PC-9 (cell line): ENCODE measurements at regions not wholly inside any gene's neighbourhood (a gene's known extent, or its start where the extent isn't known, plus 50 kb on each side); places are given as distances from the start of the nearest gene placed in this dataset.

ENCODE experiments used
- BruUV-seq: library from RNA; stranded (reverse); fragments of 400-500 nt; replicated peaks from 2 replicates; lab custom pipeline; 2021; lab: Mats Ljungman, UMichigan
- CTCF ChIA-PET: fragments of 300-600 bp; sonication (Branson Sonifier 250); formaldehyde crosslinking; loops from one replicate; lab custom pipeline; 2022; ENCODE audit warnings: antibody characterized with exemption; lab: Charles Lee
- POLR2A ChIA-PET: fragments of 300-600 bp; sonication (Branson Sonifier 250); formaldehyde crosslinking; loops from one replicate; lab custom pipeline; 2022; ENCODE audit warnings: antibody characterized with exemption; ENCODE audit not compliant: unreplicated experiment; lab: Charles Lee
- DNase-seq, 2 experiments: peaks; one replicate each; pipeline versions ENCODE4 v3.0.0 to v3.0.0-alpha.2; 2015 to 2022; ENCODE audit warnings: mixed read lengths in 1 of 2
- H2AFZ ChIP-seq: fragments of 200-600 bp; sonication (generic); 2 replicates; pipeline ENCODE4 v1.8.1; 2017; ENCODE audit warnings: antibody characterized with exemption
- H3F3A ChIP-seq: fragments of 200-600 bp; sonication (generic); 2 replicates; pipeline ENCODE4 v1.8.1; 2017; ENCODE audit warnings: antibody characterized with exemption, mild to moderate bottlenecking, low read depth; ENCODE audit not compliant: insufficient read depth
- H3K27ac ChIP-seq: fragments of 200-600 bp; sonication (generic); 2 replicates; pipeline ENCODE4 v1.6.1; 2016; ENCODE audit warnings: mixed run types
- H3K27me3 ChIP-seq: fragments of 200-600 bp; sonication (generic); 2 replicates; pipeline ENCODE4 v1.6.1; 2016; ENCODE audit warnings: low read depth, mixed run types; ENCODE audit not compliant: insufficient read depth
- H3K36me3 ChIP-seq: fragments of 200-600 bp; sonication (generic); 2 replicates; pipeline ENCODE4 v1.6.1; 2016; ENCODE audit warnings: low read depth, mixed run types
- H3K4me1 ChIP-seq: fragments of 200-600 bp; sonication (generic); replicated peaks from 2 replicates; pipeline ENCODE4 v1.6.1; 2016; ENCODE audit warnings: mixed run types; ENCODE audit not compliant: insufficient read depth
- H3K4me2 ChIP-seq: fragments of 200-600 bp; sonication (generic); 2 replicates; pipeline ENCODE4 v1.6.1; 2017; ENCODE audit warnings: mixed run types
- H3K4me3 ChIP-seq: fragments of 200-600 bp; sonication (generic); 2 replicates; pipeline ENCODE4 v1.6.1; 2016; ENCODE audit warnings: mixed run types
- H3K79me2 ChIP-seq: fragments of 200-600 bp; sonication (generic); 2 replicates; pipeline ENCODE4 v1.6.1; 2017; ENCODE audit warnings: low read depth, mixed run types
- H3K9me2 ChIP-seq: fragments of 200-600 bp; sonication (generic); 2 replicates; pipeline ENCODE4 v1.8.1; 2017; ENCODE audit warnings: mild to moderate bottlenecking; ENCODE audit not compliant: insufficient read depth
- H3K9me3 ChIP-seq: fragments of 200-600 bp; sonication (generic); 2 replicates; pipeline ENCODE4 v1.8.1; 2016; ENCODE audit warnings: low read depth; ENCODE audit not compliant: insufficient read depth
- H4K20me1 ChIP-seq: fragments of 200-600 bp; sonication (generic); 2 replicates; pipeline ENCODE4 v1.8.1; 2017; ENCODE audit not compliant: insufficient read depth
- EZH2 ChIP-seq: fragments of 200-600 bp; sonication (generic); IDR thresholded peaks from 2 replicates; pipeline ENCODE4 v1.8.0; 2017; ENCODE audit warnings: antibody characterized with exemption, low read depth
- intact Hi-C: fragments of 100-400 bp; cut with micrococcal nuclease; formaldehyde crosslinking; loops from one replicate; pipeline ENCODE4 v1.10.0; 2022; ENCODE audit not compliant: unreplicated experiment
- TF ChIP-seq, protein P1 (sequence below): fragments of 200-600 bp; sonication (generic); conservative IDR thresholded peaks from 2 replicates; pipeline ENCODE4 v1.6.1; 2017; ENCODE audit warnings: mixed run types, antibody characterized with exemption, mild to moderate bottlenecking, moderate library complexity

DNA sequence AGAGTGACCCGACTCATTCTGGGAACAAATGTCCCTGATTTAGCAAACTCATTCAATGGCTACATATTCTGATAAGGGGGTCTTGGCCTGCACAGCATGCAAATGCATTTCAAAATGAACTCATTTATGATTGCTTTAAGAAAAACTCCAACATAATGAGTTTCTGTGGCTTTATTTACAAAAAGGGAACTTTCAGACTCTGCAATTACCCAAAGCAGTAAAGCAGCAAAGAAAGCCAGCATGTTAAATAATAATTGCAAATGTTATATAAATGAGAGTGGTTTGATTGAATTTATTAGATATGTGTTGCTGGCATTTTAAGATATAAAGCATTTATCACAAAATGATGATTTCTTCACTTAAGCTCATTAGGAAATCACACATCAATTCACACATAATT, 295.7 kb downstream of the FBXW7 start:
- no peaks in the 10 kb centered on the region for H3K4me1 ChIP-seq
- no peaks in the 10 kb centered on the region for H3K9me2 ChIP-seq
- H3F3A ChIP-seq = no peaks in the 10 kb centered on the region
- POLR2A ChIA-PET = no interaction called here
- H3K4me2 ChIP-seq = no peak overlapping the region
- H3K4me3 ChIP-seq = no peak overlapping the region
- H3K36me3 ChIP-seq = no peaks in the 10 kb centered on the region
- H3K27me3 ChIP-seq = peaks cover 2% of the 10 kb centered on the region; the same call in 1 of the 2 replicates
- H3K9me3 ChIP-seq = no peaks in the 10 kb centered on the region
- BruUV-seq = no TSS peak
- no peaks in the 10 kb centered on the region for H3K79me2 ChIP-seq
- intact Hi-C loops = no loop called here
- no peak for DNase-seq
- CTCF ChIA-PET = no interaction called here
- no peak overlapping the region for H2AFZ ChIP-seq
- no peak for TF ChIP-seq EZH2
- TF ChIP-seq, protein P1, sequence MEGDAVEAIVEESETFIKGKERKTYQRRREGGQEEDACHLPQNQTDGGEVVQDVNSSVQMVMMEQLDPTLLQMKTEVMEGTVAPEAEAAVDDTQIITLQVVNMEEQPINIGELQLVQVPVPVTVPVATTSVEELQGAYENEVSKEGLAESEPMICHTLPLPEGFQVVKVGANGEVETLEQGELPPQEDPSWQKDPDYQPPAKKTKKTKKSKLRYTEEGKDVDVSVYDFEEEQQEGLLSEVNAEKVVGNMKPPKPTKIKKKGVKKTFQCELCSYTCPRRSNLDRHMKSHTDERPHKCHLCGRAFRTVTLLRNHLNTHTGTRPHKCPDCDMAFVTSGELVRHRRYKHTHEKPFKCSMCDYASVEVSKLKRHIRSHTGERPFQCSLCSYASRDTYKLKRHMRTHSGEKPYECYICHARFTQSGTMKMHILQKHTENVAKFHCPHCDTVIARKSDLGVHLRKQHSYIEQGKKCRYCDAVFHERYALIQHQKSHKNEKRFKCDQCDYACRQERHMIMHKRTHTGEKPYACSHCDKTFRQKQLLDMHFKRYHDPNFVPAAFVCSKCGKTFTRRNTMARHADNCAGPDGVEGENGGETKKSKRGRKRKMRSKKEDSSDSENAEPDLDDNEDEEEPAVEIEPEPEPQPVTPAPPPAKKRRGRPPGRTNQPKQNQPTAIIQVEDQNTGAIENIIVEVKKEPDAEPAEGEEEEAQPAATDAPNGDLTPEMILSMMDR = no peak
- H4K20me1 ChIP-seq = no peaks in the 10 kb centered on the region
- H3K27ac ChIP-seq = no peak overlapping the region

DNA sequence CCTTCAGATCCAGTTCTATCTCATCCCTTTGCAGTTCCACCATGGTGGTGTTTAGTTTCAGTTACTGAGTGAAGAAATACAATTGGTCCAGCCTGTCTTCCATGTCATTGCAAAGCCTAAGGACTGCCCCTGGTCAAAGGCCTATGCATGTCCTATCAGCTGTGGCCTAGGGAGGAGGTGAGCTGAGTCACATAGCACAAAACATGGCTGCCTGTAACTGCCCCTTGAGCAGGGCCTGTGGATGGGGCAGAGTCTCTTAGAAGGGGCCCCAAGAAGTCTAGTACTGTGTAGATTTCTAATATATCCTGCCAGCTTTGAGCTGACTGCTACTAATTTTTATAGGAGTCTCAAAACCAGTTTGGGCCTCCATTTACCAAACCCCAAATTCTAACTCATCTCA, 296.7 kb downstream of the FBXW7 start:
- intact Hi-C loops = no loop called here
- H3K9me2 ChIP-seq = no peaks in the 10 kb centered on the region
- ChIA-PET CTCF (no interaction called here), POLR2A (interaction anchor here (0.7 kb wide), 1 partner anchor 155 kb away, joined by 3 read pairs; no protein-coding TSS in a partner anchor)
- peaks cover 2% of the 10 kb centered on the region; the same call in 1 of the 2 replicates for H3K27me3 ChIP-seq
- no peak overlapping the region for H3K27ac ChIP-seq
- no peak overlapping the region for H2AFZ ChIP-seq
- no TSS peak for BruUV-seq
- no peaks in the 10 kb centered on the region for H3K36me3 ChIP-seq
- no peak overlapping the region for H3K4me3 ChIP-seq
- no peak overlapping the region for H3K4me2 ChIP-seq
- no peak for DNase-seq
- no peaks in the 10 kb centered on the region for H3F3A ChIP-seq
- H3K4me1 ChIP-seq = no peaks in the 10 kb centered on the region
- no peaks in the 10 kb centered on the region for H4K20me1 ChIP-seq
- no peaks in the 10 kb centered on the region for H3K79me2 ChIP-seq
- TF ChIP-seq EZH2 = no peak
- TF ChIP-seq, protein P1 = no peak
- H3K9me3 ChIP-seq = no peaks in the 10 kb centered on the region

- H3K9me2 ChIP-seq = no peaks in the 10 kb centered on the region
- intact Hi-C loops = no loop called here
- H3K4me2 ChIP-seq = no peak overlapping the region
- CTCF ChIA-PET = no interaction called here
- H4K20me1 ChIP-seq = no peaks in the 10 kb centered on the region
- no peaks in the 10 kb centered on the region for H3K4me1 ChIP-seq
- no peak overlapping the region for H3K27ac ChIP-seq
- no TSS peak for BruUV-seq
- H3K9me3 ChIP-seq = no peaks in the 10 kb centered on the region
- no peak overlapping the region for H3K4me3 ChIP-seq
- H3F3A ChIP-seq = no peaks in the 10 kb centered on the region
- POLR2A ChIA-PET = no interaction called here
- H2AFZ ChIP-seq = no peak overlapping the region
- TF ChIP-seq, protein P1 = no peak
- TF ChIP-seq EZH2 = no peak
- no peaks in the 10 kb centered on the region for H3K27me3 ChIP-seq
- H3K36me3 ChIP-seq = no peaks in the 10 kb centered on the region
- no peaks in the 10 kb centered on the region for H3K79me2 ChIP-seq
- DNase-seq = no peak
Measured at GRCh38 chr4:152236519-152237056, 299.3 kb downstream of the FBXW7 start.
